IPS-18c (cell line): ENCODE measurements at regions not wholly inside any gene's neighbourhood (a gene's known extent, or its start where the extent isn't known, plus 50 kb on each side); places are given as distances from the start of the nearest gene placed in this dataset.

Experiments used
- H3K4me3 ChIP-seq: 2 replicates; pipeline ENCODE4 v1.7.0; 2013; ENCODE audit warnings: low read depth, mild to moderate bottlenecking, low read length, moderate library complexity; ENCODE audit not compliant: insufficient read depth
- H3K9me3 ChIP-seq: one replicate; pipeline ENCODE4 v1.6.1; 2013; ENCODE audit warnings: mild to moderate bottlenecking, low read length, moderate library complexity; ENCODE audit not compliant: control insufficient read depth, insufficient read depth

DNA sequence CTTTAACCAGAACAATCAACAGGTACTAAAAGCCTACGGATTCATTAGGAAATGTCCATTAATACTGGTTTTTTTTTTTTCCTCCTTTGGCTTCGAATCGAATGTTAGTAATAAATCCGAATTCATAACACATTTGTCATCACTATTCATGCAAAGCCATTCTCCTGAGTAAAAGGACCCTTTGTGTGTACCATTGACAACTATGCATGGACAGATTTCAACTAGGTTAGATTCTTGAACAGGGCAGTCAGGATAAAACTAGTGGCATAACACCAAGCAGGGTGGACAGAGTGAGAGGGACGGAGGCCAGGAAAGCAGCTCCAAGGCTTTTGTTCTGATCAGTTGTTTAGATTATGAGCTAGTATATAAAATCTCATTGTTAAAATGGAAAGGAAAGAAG, 1722.0 kb upstream of the TENM3 start:
- Histone ChIP-seq H3K4me3 (no peak overlapping the region), H3K9me3 (no peaks in the 10 kb centered on the region)

DNA sequence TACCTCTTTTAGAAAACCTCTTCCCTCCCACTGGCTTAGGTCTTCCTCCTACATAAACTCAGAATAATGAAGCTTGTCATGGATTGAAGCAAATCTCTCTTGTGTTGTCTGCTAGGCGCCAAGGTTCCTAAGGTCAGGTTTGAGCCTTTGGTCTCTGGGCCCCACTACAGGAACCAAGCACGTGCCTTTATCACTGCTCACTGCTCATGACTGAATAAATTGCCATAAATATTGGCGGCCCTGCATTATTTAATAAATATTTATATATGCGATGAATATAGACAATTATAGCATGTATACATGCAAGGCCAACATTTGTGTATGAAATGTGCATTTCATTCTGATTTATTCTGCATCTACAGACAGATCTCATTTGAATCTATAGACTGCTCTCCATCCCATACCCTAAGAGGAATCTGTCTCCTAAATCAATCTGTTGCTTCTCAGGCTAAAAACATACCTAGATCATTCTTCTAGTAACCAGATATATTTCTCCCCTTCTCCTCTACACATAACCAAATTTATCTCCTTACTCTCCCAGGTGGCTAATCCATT, 1717.6 kb upstream of the TENM3 start:
- H3K4me3 ChIP-seq, result no peak overlapping the region
- H3K9me3 ChIP-seq, result no peaks in the 10 kb centered on the region

DNA sequence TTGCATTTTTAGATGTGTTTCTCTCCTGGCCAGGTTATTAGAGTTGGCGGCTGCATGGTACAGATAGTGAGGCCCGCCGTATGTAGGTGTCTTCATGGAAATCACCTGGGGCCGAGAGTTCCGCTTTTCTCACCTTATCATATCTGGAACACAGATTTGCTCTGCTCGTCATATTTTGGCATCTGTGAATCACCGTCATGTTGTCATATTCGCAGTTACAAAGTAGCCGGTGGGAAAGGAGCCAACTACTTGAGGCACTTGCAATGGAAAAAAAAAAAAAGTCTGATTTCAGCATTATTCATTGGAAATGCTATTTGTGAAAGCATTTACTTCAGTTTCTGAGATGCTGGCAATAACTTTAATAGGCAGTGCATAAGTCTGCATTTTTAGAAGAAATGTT, 1715.2 kb upstream of the TENM3 start:
- no peaks in the 10 kb centered on the region for H3K9me3 ChIP-seq

DNA sequence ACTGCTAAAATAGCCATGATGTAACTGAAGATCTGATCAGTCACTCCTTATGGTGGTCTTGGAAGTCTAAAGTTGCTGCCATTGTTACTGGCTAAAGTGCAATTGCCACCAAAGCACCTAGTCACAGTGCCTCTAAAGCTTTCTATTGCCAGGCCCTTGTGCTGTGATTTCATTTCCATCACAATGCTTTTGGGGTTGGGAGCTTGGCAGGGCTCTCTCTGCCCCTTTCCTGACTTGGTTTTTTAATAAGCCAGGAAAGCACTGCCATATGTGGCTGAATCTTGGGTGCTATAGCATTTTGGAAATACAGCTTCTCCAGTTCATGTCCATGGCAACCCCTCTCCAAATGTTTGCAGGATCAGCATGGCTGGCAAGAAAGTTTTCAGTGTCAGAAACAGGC, 1712.4 kb upstream of the TENM3 start:
- Histone ChIP-seq H3K9me3 (no peaks in the 10 kb centered on the region), H3K4me3 (no peak overlapping the region)

More for the DNA sequence above, 1715.2 kb upstream of the TENM3 start:
- H3K4me3 ChIP-seq, result no peak overlapping the region

DNA sequence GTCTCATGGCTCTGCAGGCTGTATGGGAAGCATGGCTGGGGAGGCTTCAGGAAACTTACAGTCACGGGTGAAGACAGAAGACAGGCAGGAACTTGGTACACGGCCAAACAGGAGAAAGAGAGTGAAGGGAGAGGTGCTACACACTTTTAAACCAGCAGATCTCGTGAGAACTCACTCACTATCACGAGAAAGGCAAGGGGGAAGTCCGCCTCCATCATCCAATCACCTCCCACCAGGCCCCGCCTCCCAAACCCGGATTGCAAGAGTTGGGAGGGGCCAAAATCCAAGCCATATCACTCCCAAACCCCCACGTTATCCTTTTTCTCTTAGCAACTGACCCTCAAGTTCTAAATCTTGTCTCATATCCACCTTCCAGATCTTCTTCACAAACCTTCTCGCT, 1710.5 kb upstream of the TENM3 start:
- no peaks in the 10 kb centered on the region for H3K9me3 ChIP-seq

DNA sequence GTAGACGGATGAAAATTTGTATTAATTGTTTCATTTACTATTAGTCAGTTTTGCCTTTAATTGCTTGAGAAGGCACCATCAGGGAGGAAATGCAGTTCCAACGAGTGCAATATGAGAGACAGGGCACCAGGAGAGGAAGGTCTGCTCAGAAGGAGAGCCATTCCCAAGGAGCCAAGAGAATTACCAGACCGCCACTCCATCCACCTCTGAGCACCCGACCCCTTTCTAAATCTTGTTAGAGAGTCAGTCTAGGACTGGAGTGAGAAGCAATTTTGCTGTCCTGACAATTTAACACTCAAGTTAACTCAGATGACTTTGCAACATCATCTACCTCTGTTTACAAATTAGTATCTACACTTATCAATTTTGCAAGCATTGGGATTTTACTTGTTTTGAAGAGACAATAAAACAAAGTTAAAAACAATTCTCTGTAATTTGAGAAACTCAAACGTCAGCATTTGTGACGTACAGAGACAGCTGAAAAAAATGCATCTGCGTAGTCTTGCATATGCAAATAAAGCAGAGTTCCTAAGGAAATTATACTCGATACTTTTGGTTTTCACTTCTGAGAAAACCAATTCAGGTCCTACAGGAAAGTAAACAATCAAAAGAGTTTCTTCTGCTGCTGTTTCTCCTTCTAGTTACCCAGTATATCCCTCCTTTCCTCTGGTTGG, 1704.7 kb upstream of the TENM3 start:
- Histone ChIP-seq H3K4me3 (no peak overlapping the region), H3K9me3 (no peaks in the 10 kb centered on the region)

More for the DNA sequence above, 1710.5 kb upstream of the TENM3 start:
- no peak overlapping the region for H3K4me3 ChIP-seq

DNA sequence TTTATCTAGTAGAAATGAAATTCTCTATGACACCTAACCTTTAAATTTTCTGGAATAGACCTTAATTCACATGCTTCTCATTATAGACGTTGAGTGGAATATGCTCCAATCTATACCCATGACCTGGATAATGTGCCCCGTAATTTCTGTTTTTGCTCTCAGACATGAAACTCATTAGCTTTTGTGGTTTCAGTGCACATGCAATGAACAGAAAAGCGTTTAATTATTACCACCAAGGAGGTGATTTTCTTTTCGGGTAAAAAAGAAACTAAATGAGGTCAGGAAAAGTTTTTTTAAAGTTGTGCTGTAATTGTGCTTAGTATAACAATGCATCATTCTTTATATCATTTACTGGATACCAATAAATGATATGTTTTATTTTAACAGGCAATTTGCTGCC, 1703.9 kb upstream of the TENM3 start:
- no peak overlapping the region for H3K4me3 ChIP-seq
- H3K9me3 ChIP-seq, result no peaks in the 10 kb centered on the region

DNA sequence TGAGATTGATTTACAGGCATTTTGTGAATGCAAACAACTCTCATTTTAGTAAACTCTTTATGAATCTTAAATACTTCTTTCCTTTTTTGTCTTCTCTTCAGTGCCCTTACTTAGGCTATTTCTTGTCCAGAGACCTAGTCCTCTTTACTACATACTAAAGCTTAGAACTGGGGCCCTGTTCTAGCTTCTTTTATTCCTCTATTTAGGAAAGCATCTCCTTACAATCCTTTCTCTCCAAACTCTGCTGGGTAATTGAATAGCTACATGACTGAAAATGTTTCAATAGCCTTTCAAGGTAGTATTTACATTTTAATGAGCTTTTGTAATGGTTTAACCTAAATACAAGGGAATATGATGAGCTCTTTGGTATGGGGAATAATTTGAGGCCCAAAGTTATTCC, 1701.5 kb upstream of the TENM3 start:
- Histone ChIP-seq H3K4me3 (no peak overlapping the region), H3K9me3 (no peaks in the 10 kb centered on the region)

DNA sequence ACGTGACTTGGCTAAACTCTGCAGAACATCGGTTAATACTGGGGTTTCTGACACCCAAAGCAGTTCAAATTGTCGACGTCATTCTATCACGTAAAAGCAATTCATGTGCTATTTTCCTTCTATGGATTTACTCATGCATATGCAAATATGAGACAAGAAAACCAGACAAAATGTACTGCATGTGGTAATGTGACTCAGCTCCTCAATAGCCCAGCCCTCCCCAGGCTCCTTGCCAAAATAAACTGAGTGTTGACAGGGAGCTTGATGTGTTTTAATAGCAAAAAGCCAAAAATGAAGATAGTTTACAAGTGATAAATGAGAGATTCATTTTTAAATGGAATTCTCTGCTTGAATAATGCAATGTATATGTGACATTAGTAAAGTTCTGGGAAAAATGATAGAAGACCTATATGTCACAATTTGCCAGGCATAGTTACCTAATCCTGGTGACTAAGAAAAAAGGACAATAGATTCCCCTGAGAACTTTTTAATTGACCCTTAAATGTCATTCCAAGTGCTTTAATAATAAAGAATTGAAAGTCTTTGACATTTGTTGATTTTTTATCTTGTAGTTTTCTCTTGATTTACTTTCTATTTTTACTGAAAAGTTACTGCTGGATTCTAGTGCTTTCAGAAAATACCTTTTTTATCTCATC, 1700.6 kb upstream of the TENM3 start:
- Histone ChIP-seq H3K4me3 (no peak overlapping the region), H3K9me3 (no peaks in the 10 kb centered on the region)

DNA sequence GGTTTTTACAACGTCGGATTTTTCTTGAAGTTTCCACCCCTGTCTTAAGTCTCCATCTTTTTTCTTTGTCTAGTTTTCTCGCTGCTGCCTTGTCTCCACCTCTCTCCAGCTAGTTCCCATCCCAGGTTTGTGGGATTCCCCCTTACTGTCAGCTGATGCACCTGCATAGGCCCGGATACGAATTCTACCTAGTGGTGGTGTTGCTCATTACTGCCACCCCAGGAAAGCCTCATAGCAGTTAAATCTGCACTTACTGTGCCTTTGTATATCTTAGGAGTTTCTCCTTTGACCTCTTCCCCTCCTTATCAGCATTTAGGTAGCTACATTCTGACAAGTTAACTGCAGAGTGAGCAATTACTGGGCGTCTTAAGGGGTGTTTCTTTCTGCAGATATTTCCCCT, 1693.1 kb upstream of the TENM3 start:
- Histone ChIP-seq H3K4me3 (no peak overlapping the region), H3K9me3 (no peaks in the 10 kb centered on the region)

DNA sequence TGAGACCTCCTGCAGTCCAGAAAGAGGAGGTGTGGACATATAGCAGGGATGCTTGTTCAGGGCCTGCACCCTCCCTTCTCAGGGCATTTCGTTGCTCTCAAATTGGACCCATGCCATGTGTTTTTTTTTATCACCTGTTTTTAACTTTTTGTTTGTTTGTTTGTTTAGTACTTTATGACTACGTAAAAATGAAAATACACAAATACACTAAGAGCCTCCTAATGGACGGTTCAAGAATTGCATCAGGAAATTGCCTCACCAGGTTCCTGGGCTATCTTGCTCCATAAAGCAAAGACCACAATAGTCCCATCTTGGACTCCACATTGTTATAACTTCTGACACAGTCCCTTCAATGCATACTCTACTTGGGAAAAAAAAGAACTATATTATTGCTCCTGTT, 1685.9 kb upstream of the TENM3 start:
- no peaks in the 10 kb centered on the region for H3K9me3 ChIP-seq
- no peak overlapping the region for H3K4me3 ChIP-seq

DNA sequence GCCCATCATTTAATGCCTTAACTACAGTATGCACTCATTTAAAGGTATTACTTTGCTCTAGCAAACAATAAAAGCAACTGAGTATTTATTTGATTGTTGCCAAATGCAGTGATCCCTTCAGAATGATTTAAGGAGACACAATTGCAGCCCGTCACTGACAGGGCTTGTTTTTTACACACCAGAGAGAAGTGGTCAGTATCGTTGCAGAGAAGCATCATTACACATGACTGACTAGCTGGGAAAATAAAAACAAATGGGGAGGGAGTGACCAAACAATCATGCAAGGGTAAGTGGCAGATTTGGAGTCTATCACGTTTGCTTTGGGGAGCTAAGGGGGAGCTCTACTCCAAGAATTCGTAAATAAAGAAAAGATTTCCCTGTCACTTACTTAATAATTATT, 1685.3 kb upstream of the TENM3 start:
- Histone ChIP-seq H3K9me3 (no peaks in the 10 kb centered on the region), H3K4me3 (no peak overlapping the region)

DNA sequence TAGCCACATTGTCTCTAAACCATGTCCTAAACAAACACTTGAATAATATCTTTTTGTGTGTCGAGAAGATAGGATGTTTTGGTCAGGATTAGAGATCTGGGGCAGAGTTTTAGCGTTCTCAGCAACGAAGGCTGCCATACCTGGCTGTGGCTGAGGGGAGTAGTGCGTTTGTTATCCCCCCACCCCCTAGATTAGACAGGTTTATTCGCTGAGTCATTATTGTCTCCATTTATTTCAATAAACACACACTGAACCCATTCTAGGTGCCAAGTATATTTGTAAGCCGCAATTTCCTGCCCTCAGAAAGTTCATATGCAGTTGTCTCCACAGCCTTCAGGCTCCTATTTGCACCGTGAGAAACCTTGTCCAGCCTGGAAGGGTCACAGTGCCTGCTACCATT, 1684.8 kb upstream of the TENM3 start:
- no peaks in the 10 kb centered on the region for H3K9me3 ChIP-seq
- H3K4me3 ChIP-seq, result no peak overlapping the region

DNA sequence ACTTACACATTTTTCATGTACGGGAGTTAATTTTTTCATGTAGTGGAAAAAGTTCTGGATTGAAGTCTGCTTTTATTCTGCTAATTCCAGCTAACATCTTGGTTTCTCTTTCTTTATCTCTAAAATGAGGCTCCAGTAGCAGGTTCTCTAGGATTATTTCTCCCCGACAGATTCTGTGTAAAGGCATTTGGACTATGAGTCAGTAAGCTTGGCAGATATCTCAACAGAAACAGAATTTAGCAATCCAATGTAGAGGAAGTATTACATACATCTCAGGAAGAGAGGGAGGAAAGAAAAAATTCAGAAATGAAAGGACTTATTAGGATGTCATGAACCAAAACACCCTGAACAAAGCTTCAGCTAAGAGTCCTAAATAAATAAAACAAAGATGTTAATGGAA, 1682.3 kb upstream of the TENM3 start:
- Histone ChIP-seq H3K9me3 (no peaks in the 10 kb centered on the region), H3K4me3 (no peak overlapping the region)

DNA sequence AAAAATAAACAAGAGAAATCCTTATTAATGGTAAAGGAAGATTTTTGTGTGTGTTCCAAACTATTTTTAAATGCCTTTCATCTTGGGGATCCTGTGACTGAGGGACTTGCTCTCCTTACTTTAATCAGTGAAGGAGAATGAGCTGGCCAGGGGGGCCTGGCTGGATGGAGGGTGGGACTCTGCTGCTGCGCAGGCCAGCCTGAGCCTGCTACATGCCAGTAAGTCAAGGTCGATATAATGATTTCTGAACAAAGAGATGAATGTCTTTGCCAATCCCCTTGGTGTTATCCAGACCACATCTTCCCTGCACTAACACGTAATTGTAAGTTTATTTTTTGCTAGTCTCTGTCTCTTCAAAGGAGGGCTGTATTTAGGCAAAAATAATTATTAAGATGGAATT, 1679.2 kb upstream of the TENM3 start:
- no peak overlapping the region for H3K4me3 ChIP-seq
- no peaks in the 10 kb centered on the region for H3K9me3 ChIP-seq

DNA sequence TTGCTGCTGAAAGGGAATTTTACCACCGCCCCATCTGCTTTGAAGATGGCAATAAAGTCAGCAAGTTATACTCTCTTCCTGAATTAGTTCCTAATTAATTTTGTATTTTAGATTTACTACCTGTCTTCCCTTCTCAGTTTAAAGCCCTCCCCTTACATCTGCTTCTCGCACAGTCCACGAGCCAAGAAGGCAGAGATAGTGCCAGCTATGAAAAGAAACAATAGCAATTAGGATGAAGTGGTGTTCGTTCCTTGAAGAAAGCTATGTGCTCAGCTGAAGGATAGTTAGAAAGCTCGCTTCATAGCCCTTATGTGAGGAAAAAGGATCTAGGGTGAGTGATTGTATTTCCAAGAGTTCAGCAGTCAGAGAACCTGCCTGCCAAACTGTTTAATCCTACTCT, 1678.8 kb upstream of the TENM3 start:
- Histone ChIP-seq H3K4me3 (no peak overlapping the region), H3K9me3 (no peaks in the 10 kb centered on the region)

DNA sequence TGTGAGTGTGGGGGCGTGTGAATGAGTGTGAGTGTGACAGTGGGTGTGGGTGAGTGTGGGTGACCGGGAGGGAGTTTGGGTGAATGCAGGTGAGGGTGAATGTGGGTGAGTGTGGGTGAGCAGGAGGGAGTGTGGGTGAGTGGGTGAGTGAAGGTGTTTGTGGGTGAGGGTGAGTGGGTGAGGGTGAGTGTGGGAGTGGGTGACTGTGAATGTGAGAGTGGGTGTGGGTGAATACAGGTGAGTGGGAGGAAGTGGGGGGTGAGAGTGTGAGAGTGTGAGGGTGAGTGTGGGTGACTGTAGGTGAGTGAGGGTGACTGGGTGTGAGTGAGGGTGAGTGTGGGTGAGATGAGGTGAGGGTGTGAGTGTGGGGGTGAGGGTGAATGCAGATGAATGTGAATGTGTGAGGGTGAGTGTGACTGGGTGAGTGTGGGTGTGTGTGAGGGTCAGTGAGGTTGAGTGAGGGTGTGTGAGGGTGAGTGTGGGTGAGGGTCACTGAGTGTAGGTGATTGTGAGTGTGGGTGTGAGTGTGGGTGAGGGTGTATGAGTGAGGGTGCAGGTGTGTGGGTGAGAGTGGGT, 1677.3 kb upstream of the TENM3 start:
- Histone ChIP-seq H3K4me3 (no peak overlapping the region), H3K9me3 (no peaks in the 10 kb centered on the region)

DNA sequence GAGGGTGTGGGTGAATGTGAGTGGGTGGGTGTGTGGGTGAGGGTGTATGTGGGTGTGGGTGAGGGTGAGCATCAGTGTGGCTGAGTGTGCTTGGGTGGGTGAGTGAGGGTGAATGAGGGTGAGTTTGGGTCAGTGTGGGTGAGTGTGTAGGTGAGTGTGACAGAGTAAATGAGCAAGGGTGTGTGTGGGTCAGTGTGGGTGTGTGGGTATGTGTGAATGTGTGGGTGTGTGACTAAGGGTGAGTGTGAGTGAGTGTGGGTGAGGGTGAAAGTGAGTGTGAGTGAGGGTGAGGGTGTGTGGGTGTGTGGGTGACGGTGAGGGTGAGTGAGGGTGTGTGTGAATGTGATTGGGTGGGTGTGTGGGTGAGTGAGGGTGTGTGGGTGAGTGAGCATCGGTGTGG, 1676.7 kb upstream of the TENM3 start:
- Histone ChIP-seq H3K4me3 (no peak overlapping the region), H3K9me3 (no peaks in the 10 kb centered on the region)
